Fibroblast of pulmonary artery (primary cell): ENCODE measurements at regions not wholly inside any gene's neighbourhood (a gene's known extent, or its start where the extent isn't known, plus 50 kb on each side); places are given as distances from the start of the nearest gene placed in this dataset.

Experiments used
- DNase-seq: peaks from one replicate; pipeline ENCODE4 v3.0.0-alpha.2; 2010; ENCODE audit warnings: low read depth
- H3K4me3 ChIP-seq: replicated peaks from 2 replicates; pipeline ENCODE4 v1.5.1; 2011; ENCODE audit warnings: low read depth, mild to moderate bottlenecking, control low read depth, low read length, moderate library complexity
- TF ChIP-seq, protein P1 (sequence below): IDR thresholded peaks from 2 replicates; pipeline ENCODE4 v1.5.1; 2011; ENCODE audit warnings: mild to moderate bottlenecking, control low read depth, low read length, inconsistent platforms; ENCODE audit errors: missing control alignments

DNA sequence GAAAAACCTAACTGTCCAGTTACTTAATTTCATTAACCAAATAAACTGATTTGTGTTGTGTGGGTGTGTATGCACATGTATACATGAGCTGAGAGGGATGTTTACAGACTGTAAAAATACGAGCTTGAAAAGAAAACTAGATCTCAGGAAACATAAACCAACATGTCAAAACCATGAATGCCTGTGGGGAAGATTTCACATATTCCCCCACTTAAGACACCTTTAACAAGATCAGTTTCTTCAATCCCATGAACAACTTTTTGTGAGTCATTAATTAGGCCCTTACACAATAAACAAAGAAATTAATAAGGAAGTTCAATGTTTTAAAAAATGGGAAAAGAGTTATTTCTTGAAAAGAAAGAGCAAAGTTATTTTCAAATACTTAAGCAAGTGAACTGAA lies 170.8 kb downstream of the ZNF674 start:
- H3K4me3 ChIP-seq: no peak overlapping the region
- TF ChIP-seq, protein P1, sequence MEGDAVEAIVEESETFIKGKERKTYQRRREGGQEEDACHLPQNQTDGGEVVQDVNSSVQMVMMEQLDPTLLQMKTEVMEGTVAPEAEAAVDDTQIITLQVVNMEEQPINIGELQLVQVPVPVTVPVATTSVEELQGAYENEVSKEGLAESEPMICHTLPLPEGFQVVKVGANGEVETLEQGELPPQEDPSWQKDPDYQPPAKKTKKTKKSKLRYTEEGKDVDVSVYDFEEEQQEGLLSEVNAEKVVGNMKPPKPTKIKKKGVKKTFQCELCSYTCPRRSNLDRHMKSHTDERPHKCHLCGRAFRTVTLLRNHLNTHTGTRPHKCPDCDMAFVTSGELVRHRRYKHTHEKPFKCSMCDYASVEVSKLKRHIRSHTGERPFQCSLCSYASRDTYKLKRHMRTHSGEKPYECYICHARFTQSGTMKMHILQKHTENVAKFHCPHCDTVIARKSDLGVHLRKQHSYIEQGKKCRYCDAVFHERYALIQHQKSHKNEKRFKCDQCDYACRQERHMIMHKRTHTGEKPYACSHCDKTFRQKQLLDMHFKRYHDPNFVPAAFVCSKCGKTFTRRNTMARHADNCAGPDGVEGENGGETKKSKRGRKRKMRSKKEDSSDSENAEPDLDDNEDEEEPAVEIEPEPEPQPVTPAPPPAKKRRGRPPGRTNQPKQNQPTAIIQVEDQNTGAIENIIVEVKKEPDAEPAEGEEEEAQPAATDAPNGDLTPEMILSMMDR: no peak
- DNase-seq: no peak

DNA sequence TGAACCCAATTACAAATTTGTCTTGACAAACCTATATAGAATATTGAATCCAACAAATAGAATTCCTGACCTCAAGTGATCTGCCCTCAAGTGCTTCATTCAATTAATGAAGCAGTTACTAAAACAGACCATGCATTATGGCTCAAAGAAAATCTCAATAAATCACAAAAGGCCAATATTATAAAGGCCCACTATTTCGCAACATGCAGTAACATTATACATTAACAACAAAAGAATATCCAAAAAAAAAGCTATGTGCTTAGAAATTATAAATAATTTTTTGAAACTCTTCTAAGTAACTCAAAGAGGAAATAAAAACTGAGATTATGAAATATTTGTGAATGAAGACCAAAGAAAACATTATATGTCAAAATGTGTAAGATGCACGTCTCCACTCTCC lies 177.7 kb downstream of the ZNF674 start:
- no peak overlapping the region for H3K4me3 ChIP-seq
- TF ChIP-seq, protein P1: no peak
- DNase-seq: no peak

DNA sequence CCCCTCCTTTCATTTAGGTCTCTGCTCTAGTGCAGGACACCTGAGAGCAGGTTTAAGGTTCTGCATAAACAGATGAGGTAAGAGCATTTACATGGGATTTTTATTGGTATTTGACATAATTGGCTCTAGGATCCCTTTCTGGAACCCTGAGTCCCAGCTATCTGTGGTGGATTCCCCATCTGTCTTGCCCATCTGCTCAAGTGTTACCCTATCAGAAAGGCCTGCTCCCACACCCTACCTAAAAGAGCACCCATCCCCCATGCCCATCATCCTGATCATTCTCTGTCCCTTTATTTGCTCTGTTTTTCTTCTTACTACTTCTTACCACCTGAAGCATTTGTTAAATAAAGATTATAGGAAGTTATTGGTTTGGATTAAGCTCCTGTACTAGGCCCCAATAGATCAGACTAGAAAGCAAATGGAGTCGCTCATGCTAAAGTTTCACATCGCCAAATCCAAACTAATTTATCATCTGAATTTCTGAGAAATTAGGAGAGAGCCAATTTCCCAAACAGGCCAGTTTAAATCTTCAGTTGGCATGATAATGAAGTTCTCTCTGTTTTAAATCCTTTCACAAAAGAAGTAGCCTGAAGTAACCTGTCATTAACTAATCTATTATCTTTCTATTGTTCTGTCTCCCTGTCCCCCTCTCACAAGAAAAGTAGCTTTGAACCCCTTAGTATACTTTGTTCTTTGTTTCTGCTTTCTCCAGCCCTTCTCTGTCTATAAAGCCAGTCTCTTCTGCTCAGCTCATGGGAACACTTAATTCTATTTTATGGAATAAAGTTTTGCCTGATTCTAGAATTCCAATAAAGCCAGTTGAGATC lies 178.6 kb downstream of the ZNF674 start:
- DNase-seq: no peak
- H3K4me3 ChIP-seq: no peak overlapping the region
- TF ChIP-seq, protein P1: no peak

DNA sequence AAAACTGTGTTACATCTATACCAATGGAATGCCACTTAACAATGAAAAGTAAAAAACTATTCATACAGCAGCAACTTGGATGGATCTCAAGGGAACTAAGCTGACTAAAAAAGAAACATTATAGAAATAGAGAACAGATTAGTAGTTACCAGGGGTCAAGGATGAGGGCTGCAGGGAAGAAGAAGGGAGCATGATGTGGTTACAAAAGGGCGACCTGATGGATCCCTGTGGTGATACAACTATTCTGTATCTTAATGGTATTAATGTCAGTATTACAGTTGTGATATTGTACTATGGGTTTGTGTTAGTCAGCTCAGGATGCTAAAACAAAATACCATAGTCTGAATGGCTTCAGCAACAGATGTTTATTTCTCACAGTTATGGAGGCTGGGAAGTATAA lies 190.7 kb downstream of the ZNF674 start:
- TF ChIP-seq, protein P1: no peak
- H3K4me3 ChIP-seq: no peak overlapping the region
- no peak for DNase-seq

DNA sequence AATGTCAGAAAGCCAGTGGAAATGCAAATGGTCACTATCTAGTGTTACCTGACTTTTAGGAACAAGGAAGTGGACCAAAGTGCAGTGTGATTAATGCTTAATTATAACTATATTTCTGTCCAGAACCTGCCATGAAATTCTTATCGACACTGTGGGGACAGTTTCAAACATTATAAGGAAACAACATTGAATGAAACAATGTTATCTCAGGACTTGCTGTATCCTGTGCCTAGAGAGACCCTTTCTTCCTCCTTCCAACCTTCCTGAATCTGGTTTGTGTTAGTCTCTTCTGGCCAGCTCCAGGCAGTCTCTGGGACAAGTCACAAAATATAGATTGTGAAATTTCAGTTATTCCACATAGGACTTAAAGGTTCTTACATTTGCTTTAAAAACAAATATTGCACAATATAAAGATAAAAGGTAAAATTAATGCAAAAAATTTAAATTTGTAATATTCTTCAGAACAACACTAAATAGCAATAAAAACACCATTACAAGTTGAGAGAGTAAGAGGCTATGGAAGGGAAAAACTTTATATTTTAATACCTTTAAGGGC lies 203.4 kb downstream of the ZNF674 start:
- TF ChIP-seq, protein P1: no peak
- H3K4me3 ChIP-seq: no peak overlapping the region
- DNase-seq: peak; percentile 7

DNA sequence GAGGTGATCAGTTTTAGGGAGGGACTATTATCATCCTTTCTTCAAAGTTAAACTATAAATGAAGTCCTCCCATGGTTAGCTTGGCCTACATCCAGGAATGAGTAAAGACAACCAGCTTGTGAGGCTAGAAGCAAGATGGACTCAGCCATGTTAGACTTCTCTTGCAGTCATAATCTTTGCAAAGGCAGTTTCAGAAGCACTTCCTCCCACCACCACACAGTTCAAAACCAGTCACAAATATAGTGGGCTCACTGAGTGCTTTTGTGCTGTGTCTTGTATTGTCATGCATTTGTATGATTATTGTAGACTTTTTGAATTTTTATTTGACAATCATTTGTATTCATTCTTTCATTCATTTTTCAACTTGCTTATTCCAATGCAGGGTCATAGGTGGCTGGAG lies 204.5 kb downstream of the ZNF674 start:
- H3K4me3 ChIP-seq: no peak overlapping the region
- TF ChIP-seq, protein P1: no peak
- DNase-seq: no peak
